ENCODE measurements at regions not wholly inside any gene's neighbourhood (a gene's known extent, or its start where the extent isn't known, plus 50 kb on each side); places are given as distances from the start of the nearest gene placed in this dataset.

GRCh38 chr22:27454807-27455450 is 346.6 kb downstream of the MN1 start:
- Histone ChIP-seq H3K4me1 (no peaks in the 10 kb centered on the region), H3K27ac (no peak overlapping the region), H3K9me3 (no peaks in the 10 kb centered on the region), H3K4me3 (replicated peaks in 1 of 3) (no peak overlapping the region), H3K36me3 (no peaks in the 10 kb centered on the region), H3K27me3 (no peaks in the 10 kb centered on the region)
- WGBS, 2 donors = 64 to 66% methylated on average over 4 of the region's 4 CpGs
- intact Hi-C loops (cut with DNase I) = no loop called here
- no peak for DNase-seq
- TF ChIP-seq POLR2A (IDR thresholded peaks at IDR 0.05) = no peak
- TF ChIP-seq, protein P1, sequence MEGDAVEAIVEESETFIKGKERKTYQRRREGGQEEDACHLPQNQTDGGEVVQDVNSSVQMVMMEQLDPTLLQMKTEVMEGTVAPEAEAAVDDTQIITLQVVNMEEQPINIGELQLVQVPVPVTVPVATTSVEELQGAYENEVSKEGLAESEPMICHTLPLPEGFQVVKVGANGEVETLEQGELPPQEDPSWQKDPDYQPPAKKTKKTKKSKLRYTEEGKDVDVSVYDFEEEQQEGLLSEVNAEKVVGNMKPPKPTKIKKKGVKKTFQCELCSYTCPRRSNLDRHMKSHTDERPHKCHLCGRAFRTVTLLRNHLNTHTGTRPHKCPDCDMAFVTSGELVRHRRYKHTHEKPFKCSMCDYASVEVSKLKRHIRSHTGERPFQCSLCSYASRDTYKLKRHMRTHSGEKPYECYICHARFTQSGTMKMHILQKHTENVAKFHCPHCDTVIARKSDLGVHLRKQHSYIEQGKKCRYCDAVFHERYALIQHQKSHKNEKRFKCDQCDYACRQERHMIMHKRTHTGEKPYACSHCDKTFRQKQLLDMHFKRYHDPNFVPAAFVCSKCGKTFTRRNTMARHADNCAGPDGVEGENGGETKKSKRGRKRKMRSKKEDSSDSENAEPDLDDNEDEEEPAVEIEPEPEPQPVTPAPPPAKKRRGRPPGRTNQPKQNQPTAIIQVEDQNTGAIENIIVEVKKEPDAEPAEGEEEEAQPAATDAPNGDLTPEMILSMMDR (IDR thresholded peaks at IDR 0.05) = no peak

- WGBS, 2 donors = 93 to 94% methylated on average over 2 of the region's 2 CpGs
- Histone ChIP-seq H3K27me3 (no peaks in the 10 kb centered on the region), H3K9me3 (no peaks in the 10 kb centered on the region), H3K4me3 (replicated peaks in 1 of 3) (no peak overlapping the region), H3K4me1 (no peaks in the 10 kb centered on the region), H3K36me3 (no peaks in the 10 kb centered on the region), H3K27ac (no peak overlapping the region)
- intact Hi-C loops (cut with DNase I) = no loop called here
- TF ChIP-seq POLR2A (IDR thresholded peaks at IDR 0.05) = no peak
- TF ChIP-seq, protein P1 (IDR thresholded peaks at IDR 0.05) = no peak
- no peak for DNase-seq
These were observed 346.0 kb downstream of the MN1 start for GRCh38 chr22:27455526-27455925.

- DNase-seq = no peak
- Histone ChIP-seq H3K36me3 (no peaks in the 10 kb centered on the region), H3K4me3 (replicated peaks in 1 of 3) (no peak overlapping the region), H3K4me1 (peaks cover 5 to 6% of the 10 kb centered on the region in 2 donors), H3K27ac (no peak overlapping the region), H3K27me3 (no peaks in the 10 kb centered on the region), H3K9me3 (no peaks in the 10 kb centered on the region)
- WGBS, 2 donors = 71 to 73% methylated on average over 8 to 10 of the region's 10 CpGs
- intact Hi-C loops (cut with DNase I) = no loop called here
- TF ChIP-seq, protein P1 (IDR thresholded peaks at IDR 0.05) = no peak
- TF ChIP-seq POLR2A (IDR thresholded peaks at IDR 0.05) = no peak
These were observed 344.7 kb downstream of the MN1 start for GRCh38 chr22:27456696-27457503.

DNA sequence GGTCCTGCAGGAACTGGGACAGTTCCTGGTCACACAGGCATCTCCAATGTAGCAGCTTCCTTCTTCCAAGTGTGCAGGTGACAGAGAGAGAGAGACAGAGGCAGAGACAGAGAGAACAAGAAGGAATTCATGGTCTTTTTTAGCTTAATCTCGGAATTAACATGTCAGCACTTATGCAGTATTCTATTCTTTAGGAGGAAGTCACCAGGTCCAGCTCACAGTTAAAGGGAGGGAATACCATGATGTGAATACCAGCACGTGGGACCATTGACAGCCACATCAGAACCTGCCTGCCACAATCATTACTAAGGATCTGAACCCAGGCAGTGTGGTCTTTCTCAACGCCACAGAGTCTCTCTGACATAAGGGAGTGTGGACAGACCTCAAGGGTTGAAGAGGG is 341.6 kb downstream of the MN1 start:
- no peak overlapping the region for H3K4me3 ChIP-seq (replicated peaks in 1 of 3)
- intact Hi-C loops (cut with DNase I) = no loop called here
- WGBS, 2 donors = 57 to 69% methylated on average over 3 of the region's 3 CpGs
- H3K9me3 ChIP-seq = no peaks in the 10 kb centered on the region
- no peak for DNase-seq
- H3K4me1 ChIP-seq = peaks cover 17 to 18% of the 10 kb centered on the region in 2 donors
- TF ChIP-seq, protein P1 (IDR thresholded peaks at IDR 0.05) = no peak
- no peak for TF ChIP-seq POLR2A (IDR thresholded peaks at IDR 0.05)
- no peak overlapping the region for H3K27ac ChIP-seq
- no peaks in the 10 kb centered on the region for H3K36me3 ChIP-seq
- no peaks in the 10 kb centered on the region for H3K27me3 ChIP-seq
